Endometrial microvascular endothelial cells (primary cell): ENCODE measurements at regions not wholly inside any gene's neighbourhood (a gene's known extent, or its start where the extent isn't known, plus 50 kb on each side); places are given as distances from the start of the nearest gene placed in this dataset.

Source experiments
- in situ Hi-C: cut with HindIII; loops from 2 replicates; pipeline ENCODE4 v1.10.0; 2017; ENCODE audit warnings: low sequenced_read_pairs, low pct_unique_long_range_greater_than_20kb; ENCODE audit errors: inconsistent ontology term

GRCh38 chr9:90261698-90262097 lies 380.9 kb downstream of the DIRAS2 start:
- in situ Hi-C loops: no loop called here

DNA sequence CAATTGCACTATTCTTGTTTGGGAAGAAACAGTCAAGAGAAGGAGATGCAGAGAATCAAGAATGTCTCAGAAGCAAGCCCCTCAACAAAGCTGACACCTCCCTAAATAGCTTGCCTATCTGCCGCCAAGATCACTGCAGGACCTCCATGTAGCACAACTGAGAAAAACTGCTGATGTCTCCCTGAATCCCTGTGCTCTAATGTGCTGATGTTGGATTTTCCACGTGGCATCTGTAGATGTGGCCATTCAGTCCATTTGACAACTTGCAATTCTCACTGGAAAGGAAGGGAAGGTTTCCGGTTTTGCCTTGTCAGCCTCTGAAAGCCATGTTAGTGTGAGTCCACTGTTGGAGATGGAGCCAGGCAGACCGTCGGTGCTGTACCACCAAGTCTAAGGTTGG lies 374.0 kb downstream of the DIRAS2 start:
- in situ Hi-C loops: no loop called here

DNA sequence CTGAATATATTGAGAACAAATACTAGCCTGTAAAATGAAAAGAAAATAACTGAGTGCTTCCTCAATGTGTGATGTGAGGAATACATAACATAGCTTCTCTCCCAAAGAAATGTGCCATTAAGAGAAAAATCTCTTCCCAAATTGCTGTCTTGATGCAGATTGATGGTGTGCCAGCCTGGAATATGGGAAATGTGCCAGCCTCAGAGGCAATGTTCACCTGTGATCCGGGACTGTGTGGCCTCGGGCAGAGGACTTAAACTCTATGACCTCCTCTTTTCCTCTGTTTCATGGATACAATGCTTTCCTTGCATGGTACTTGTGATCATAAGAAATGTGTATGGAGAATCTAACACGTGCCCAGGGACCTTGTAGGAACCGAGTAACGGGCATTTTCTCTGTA lies 370.9 kb downstream of the DIRAS2 start:
- in situ Hi-C loops: no loop called here

GRCh38 chr9:90274725-90275124 lies 367.9 kb downstream of the DIRAS2 start:
- in situ Hi-C loops: no loop called here

DNA sequence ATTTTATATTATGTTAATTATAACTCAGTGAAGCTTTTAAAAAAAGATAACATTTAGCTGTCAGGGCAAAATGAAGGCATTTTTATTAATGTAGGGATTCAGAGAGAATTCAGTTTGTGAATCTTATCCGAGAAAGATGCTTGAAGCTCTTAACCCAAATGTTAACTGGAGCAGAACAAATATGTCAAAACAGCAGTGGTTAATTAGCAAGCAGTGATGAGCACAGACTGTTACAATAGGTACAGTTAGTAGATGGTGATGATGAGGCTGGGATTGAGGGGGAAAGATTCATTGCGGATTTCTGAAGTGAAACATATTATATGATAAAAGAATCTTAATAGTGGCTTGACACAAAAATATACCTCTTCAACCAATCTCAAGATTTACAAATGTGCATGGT lies 356.7 kb downstream of the DIRAS2 start:
- in situ Hi-C loops: no loop called here

- in situ Hi-C loops: no loop called here
Observed at GRCh38 chr9:90287567-90288274, 354.9 kb downstream of the DIRAS2 start.

GRCh38 chr9:90288275-90288639 lies 354.4 kb downstream of the DIRAS2 start:
- in situ Hi-C loops: no loop called here

DNA sequence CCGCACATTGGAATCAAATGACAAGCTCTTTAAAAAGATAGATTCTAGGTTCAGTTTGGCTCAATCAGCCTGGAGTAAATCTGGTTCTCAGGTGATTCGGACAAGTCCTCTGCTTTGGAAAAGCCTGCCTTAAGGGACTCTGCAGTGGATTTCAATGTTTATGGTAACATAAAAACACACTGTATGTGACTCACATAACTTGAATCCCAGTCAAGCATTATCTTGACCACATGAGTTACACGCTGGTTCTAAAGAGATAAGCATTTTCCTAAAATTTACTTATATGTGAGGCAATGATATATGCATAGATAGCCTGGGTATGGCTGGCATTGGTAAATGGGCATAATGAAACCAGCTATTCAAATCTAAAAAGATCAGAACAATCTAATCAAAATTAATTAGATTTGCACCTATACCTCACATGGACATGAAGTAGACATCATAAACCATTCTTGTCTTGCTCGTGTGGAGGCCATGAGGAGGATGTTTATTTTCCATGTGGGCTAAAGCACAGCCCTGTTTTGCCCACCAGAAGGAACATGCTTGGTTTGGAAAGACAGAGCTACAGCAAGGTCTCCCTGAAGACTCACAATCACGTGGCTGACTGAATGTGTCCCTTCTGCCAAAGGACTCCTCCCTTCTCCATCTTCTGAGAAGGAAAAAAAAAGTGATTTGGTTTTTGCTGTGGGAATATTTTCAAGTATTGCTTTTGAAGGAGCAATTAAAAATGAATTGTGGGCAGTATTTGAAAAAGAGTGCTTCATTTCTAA lies 351.7 kb downstream of the DIRAS2 start:
- in situ Hi-C loops: no loop called here

DNA sequence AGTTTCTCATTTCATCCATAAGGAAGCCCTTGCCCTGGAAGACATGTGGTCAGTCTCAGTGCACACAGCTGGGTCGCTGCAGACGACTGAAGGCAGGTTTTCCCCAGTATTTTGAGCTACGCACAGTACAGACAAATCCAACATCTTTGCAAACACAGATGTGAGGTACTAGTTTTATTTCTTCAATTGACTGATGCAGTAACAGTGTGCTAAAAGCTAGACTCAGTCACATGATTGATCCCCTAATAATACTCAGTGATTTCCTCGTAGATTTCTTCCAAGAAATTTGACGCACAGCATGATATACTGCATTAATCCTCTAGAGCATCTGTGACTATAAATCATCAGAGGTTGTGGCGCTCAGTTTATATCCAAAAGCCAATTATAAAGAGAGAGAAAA lies 346.1 kb downstream of the DIRAS2 start:
- in situ Hi-C loops: no loop called here

GRCh38 chr9:90299968-90300367 lies 342.7 kb downstream of the DIRAS2 start:
- in situ Hi-C loops: no loop called here

- in situ Hi-C loops: no loop called here
Observed at GRCh38 chr9:90300611-90301276, 341.9 kb downstream of the DIRAS2 start.

- in situ Hi-C loops: no loop called here
Observed at GRCh38 chr9:90301277-90301653, 341.4 kb downstream of the DIRAS2 start.

- in situ Hi-C loops: no loop called here
Observed at GRCh38 chr9:90303655-90304054, 339.0 kb downstream of the DIRAS2 start.

DNA sequence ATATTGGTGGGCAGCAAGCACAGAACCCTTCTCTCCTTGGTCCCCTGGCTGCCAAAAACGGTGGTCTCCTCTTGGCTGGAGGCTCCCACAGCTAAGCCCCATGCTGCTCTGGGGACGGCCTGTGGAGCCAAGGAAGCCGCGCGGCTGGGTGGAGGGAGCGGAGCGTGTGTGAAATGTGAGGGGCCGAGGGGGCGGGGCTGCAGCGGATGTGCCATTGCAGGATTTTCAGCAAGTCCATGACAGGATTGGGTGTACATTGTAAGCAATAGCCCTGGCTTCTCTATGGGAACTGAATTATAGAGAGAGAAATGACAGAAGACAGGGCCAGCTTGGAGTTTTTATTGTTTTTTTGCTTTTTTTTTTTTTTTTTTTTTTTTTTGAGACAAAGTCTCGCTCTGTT lies 336.5 kb downstream of the DIRAS2 start:
- in situ Hi-C loops: no loop called here

GRCh38 chr9:90307167-90307833 lies 335.3 kb downstream of the DIRAS2 start:
- in situ Hi-C loops: no loop called here

GRCh38 chr9:90307891-90308290 lies 334.7 kb downstream of the DIRAS2 start:
- in situ Hi-C loops: no loop called here

DNA sequence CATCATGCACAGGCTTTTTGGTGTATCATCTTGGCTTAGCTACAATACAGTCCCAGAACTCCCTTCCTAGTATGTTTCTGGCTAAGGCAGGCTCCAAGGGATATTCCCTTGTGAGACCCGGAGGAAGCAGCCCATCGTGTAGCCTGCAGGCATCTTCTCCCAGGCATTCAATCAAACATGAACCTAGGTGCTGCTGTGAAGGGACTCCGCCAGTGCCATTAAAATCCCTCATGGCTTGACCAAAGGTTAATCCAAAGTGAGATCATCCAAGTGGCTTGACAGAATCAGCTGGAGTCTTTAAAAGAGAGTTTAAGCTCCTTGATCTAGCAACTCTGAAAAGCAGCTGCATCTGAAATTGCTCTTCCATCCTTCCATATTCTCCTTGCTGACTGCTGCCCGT lies 333.9 kb downstream of the DIRAS2 start:
- in situ Hi-C loops: no loop called here

DNA sequence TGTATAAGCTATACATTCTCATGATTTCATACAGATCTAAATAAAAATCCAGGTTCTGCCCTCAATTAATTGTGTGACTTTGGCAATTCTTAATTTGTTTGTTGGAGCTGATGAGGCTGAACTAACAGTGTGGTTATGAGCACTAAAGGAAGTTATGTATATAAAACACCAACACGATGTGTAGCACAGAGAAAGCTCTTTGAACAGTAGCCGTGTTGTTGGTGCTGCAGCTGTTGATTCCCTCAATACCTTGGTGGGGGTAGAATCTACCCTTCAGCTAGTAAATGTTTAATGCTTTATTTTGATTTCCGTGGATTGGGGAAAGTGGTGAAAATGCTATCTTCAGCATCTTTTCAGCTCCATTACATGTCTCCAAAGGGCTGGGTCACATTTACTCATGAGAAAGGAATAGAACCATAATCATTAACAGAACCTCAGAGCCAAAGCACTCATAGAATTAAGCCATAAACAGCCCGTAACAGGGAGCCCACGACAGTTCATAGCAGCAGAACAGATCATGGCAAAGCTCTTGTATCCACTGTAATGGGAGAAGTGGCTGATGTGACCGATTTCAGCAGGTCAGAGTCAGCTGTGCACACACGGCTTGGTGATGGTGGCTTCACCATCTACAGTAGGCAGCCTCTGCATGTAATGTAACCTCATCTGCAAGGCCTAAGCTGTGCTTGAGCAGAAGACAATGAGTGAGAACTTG lies 332.7 kb downstream of the DIRAS2 start:
- in situ Hi-C loops: no loop called here

DNA sequence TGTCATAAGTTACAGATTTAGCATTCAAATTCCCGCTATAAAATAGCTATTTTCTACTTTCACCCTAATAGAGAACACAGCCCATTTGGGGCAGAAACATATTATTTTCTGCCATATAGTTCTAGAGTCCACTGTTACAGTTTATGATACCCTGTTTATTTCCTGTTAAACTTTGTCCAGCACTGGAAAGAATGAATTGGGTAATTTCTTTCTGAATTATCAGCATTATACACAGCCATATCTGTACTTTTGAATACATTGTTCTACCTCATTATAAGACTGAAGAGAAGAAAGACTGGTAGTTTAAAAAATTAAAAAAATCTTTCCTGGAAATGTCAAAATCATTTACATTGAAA lies 332.1 kb downstream of the DIRAS2 start:
- in situ Hi-C loops: no loop called here
